WTC11 (cell line): ENCODE measurements at regions not wholly inside any gene's neighbourhood (a gene's known extent, or its start where the extent isn't known, plus 50 kb on each side); places are given as distances from the start of the nearest gene placed in this dataset.

Source experiments
- ATAC-seq: fragments of 200-7000 bp; cut with Tn5 transposase; 2 replicates; pipeline ENCODE4 v1.10.0; 2021; ENCODE audit warnings: mild to moderate bottlenecking, moderate library complexity
- CTCF ChIA-PET: fragments of 300-600 bp; sonication (Branson Sonifier 250); formaldehyde crosslinking; loops from one replicate; lab custom pipeline; 2021; ENCODE audit warnings: antibody characterized with exemption; lab: Charles Lee
- POLR2A ChIA-PET: fragments of 350-600 bp; sonication (Branson Sonifier 250); formaldehyde crosslinking; loops from one replicate; lab custom pipeline; 2021; ENCODE audit warnings: antibody characterized with exemption; lab: Charles Lee
- DNase-seq: peaks from one replicate; pipeline ENCODE4 v3.0.0; 2021; ENCODE audit warnings: low spot score
- H3K27ac Mint-ChIP-seq: 2 replicates; pipeline ENCODE4 v1.8.0; 2021; ENCODE audit warnings: mixed read lengths
- H3K27me3 Mint-ChIP-seq: 2 replicates; pipeline ENCODE4 v1.8.0; 2021; ENCODE audit warnings: low read depth, mild to moderate bottlenecking, moderate library complexity, mixed read lengths
- H3K36me3 Mint-ChIP-seq: 2 replicates; pipeline ENCODE4 v1.8.0; 2021; ENCODE audit warnings: mixed read lengths
- H3K4me1 Mint-ChIP-seq: 2 replicates; pipeline ENCODE4 v1.8.0; 2022; ENCODE audit warnings: mixed read lengths
- H3K4me3 Mint-ChIP-seq: 2 replicates; pipeline ENCODE4 v1.8.0; 2021; ENCODE audit warnings: mild to moderate bottlenecking, moderate library complexity, mixed read lengths
- H3K9me3 Mint-ChIP-seq: 2 replicates; pipeline ENCODE4 v1.8.0; 2021; ENCODE audit warnings: mixed read lengths
- E2F1 ChIP-seq: sonication (generic); formaldehyde crosslinking; IDR thresholded peaks from 2 replicates; pipeline ENCODE4 v1.8.0; 2022; ENCODE audit warnings: mild to moderate bottlenecking, missing genetic modification reagents
- E2F5 ChIP-seq: sonication (generic); formaldehyde crosslinking; IDR thresholded peaks from 2 replicates; pipeline ENCODE4 v1.8.1; 2022; ENCODE audit warnings: mild to moderate bottlenecking, moderate library complexity, missing genetic modification reagents
- ELF4 ChIP-seq: sonication (generic); formaldehyde crosslinking; IDR thresholded peaks from 2 replicates; pipeline ENCODE4 v1.8.1; 2022; ENCODE audit warnings: low read depth, mild to moderate bottlenecking, moderate library complexity, missing genetic modification reagents
- ESRRA ChIP-seq: sonication (generic); formaldehyde crosslinking; IDR thresholded peaks from 2 replicates; pipeline ENCODE4 v1.8.1; 2022; ENCODE audit warnings: mild to moderate bottlenecking, missing genetic modification reagents, borderline replicate concordance
- FOXP4 ChIP-seq: sonication (generic); formaldehyde crosslinking; IDR thresholded peaks from 2 replicates; pipeline ENCODE4 v1.8.0; 2022; ENCODE audit warnings: mild to moderate bottlenecking, missing genetic modification reagents
- IRF1 ChIP-seq: sonication (generic); formaldehyde crosslinking; IDR thresholded peaks from 2 replicates; pipeline ENCODE4 v1.8.0; 2023; ENCODE audit warnings: missing genetic modification reagents
- JUN ChIP-seq: sonication (generic); formaldehyde crosslinking; IDR thresholded peaks from 2 replicates; pipeline ENCODE4 v1.8.0; 2023; ENCODE audit warnings: mild to moderate bottlenecking, missing genetic modification reagents
- MLX ChIP-seq: sonication (generic); formaldehyde crosslinking; IDR thresholded peaks from 2 replicates; pipeline ENCODE4 v1.8.1; 2023; ENCODE audit warnings: mild to moderate bottlenecking, missing genetic modification reagents, moderate library complexity
- NR3C1 ChIP-seq: sonication (generic); formaldehyde crosslinking; conservative IDR thresholded peaks from 2 replicates; pipeline ENCODE4 v1.8.1; 2023; ENCODE audit warnings: low read depth, mild to moderate bottlenecking, missing genetic modification reagents
- RORB ChIP-seq: fragments of 250-450 bp; sonication (Bioruptor Pico); IDR thresholded peaks from 2 replicates; pipeline ENCODE4 v1.9.0; 2021; ENCODE audit warnings: mild to moderate bottlenecking
- SMAD3 ChIP-seq: sonication (generic); formaldehyde crosslinking; IDR thresholded peaks from 2 replicates; pipeline ENCODE4 v1.8.0; 2022; ENCODE audit warnings: missing genetic modification reagents, mild to moderate bottlenecking, borderline replicate concordance
- SP1 ChIP-seq: sonication (generic); formaldehyde crosslinking; conservative IDR thresholded peaks from 2 replicates; pipeline ENCODE4 v1.8.1; 2022; ENCODE audit warnings: missing genetic modification reagents
- ZNF121 ChIP-seq: sonication (generic); formaldehyde crosslinking; IDR thresholded peaks from 2 replicates; pipeline ENCODE4 v1.8.0; 2023; ENCODE audit warnings: missing genetic modification reagents
- ZNF396 ChIP-seq: fragments of 250-450 bp; sonication (Bioruptor Pico); IDR thresholded peaks from 2 replicates; pipeline ENCODE4 v1.8.0; 2021; ENCODE audit warnings: mild to moderate bottlenecking, moderate library complexity, borderline replicate concordance
- ZNF416 ChIP-seq: fragments of 250-450 bp; sonication (Bioruptor Pico); IDR thresholded peaks from 2 replicates; pipeline ENCODE4 v1.9.0; 2021; ENCODE audit warnings: mild to moderate bottlenecking, inconsistent platforms
- ZNF423 ChIP-seq: fragments of 250-450 bp; sonication (Bioruptor Pico); IDR thresholded peaks from 2 replicates; pipeline ENCODE4 v2.1.2; 2022; ENCODE audit warnings: mild to moderate bottlenecking, moderate library complexity
- TF ChIP-seq, protein P1 (sequence below): sonication (generic); formaldehyde crosslinking; IDR thresholded peaks from 2 replicates; pipeline ENCODE4 v1.8.0; 2022; ENCODE audit warnings: missing genetic modification reagents
- TF ChIP-seq, protein P2 (sequence below): fragments of 250-450 bp; sonication (Bioruptor Pico); IDR thresholded peaks from 2 replicates; pipeline ENCODE4 v1.9.0; 2021; ENCODE audit warnings: mild to moderate bottlenecking
- TF ChIP-seq, protein P3 (sequence below): sonication (generic); formaldehyde crosslinking; IDR thresholded peaks from 2 replicates; pipeline ENCODE4 v1.8.0; 2023; ENCODE audit warnings: mild to moderate bottlenecking, missing genetic modification reagents
- TF ChIP-seq, protein P4 (sequence below): sonication (generic); formaldehyde crosslinking; IDR thresholded peaks from 2 replicates; pipeline ENCODE4 v1.8.0; 2022; ENCODE audit warnings: mild to moderate bottlenecking, missing genetic modification reagents

DNA sequence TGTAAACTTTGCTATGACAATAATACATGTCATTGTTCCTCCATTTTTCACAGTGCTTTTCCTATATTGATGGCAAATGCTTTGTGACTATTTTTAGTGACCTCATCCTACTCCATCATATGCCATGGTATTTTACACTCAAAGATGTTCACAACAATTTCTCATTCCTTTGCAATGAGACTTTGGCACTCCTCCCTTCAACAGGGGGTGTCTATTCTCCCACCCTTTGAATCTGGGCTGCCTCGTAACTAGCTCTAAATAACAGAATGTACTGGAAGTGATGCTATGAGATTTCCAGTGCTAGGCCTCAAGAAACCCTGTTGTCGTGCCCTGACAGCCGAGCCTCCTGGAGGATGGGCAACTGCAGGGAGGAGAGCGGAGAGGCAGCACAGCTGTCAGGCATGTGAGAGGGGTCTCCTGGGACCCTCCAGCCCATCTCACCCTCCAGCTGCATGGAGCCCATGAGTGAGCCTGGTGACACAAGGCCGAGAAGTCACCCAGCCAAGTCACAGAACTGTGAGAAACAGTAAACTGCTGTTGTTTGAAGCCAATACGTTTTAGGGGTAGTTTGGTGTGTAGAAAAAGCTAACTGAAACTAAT lies 103.1 kb upstream of the APCDD1 start (continued):
- TF ChIP-seq SP1 (CRISPR knock-in tag): no peak

- Mint-ChIP-seq H3K36me3 (peaks cover 9% of the 10 kb centered on the region), H3K9me3 (peaks cover 19% of the 10 kb centered on the region), H3K4me1 (peaks cover 6% of the 10 kb centered on the region; the same call in 1 of the 2 replicates), H3K4me3 (no peak overlapping the region), H3K27ac (no peak overlapping the region), H3K27me3 (no peaks in the 10 kb centered on the region; the same call in 1 of the 2 replicates)
- ATAC-seq (no peak), DNase-seq (no peak)
- CTCF ChIA-PET: no interaction called here
- POLR2A ChIA-PET: no interaction called here
- no peak for TF ChIP-seq JUN (CRISPR knock-in tag)
- no peak for TF ChIP-seq E2F5 (CRISPR knock-in tag)
- no peak for TF ChIP-seq ELF4
- no peak for TF ChIP-seq SMAD3 (CRISPR knock-in tag)
- TF ChIP-seq, protein P1, sequence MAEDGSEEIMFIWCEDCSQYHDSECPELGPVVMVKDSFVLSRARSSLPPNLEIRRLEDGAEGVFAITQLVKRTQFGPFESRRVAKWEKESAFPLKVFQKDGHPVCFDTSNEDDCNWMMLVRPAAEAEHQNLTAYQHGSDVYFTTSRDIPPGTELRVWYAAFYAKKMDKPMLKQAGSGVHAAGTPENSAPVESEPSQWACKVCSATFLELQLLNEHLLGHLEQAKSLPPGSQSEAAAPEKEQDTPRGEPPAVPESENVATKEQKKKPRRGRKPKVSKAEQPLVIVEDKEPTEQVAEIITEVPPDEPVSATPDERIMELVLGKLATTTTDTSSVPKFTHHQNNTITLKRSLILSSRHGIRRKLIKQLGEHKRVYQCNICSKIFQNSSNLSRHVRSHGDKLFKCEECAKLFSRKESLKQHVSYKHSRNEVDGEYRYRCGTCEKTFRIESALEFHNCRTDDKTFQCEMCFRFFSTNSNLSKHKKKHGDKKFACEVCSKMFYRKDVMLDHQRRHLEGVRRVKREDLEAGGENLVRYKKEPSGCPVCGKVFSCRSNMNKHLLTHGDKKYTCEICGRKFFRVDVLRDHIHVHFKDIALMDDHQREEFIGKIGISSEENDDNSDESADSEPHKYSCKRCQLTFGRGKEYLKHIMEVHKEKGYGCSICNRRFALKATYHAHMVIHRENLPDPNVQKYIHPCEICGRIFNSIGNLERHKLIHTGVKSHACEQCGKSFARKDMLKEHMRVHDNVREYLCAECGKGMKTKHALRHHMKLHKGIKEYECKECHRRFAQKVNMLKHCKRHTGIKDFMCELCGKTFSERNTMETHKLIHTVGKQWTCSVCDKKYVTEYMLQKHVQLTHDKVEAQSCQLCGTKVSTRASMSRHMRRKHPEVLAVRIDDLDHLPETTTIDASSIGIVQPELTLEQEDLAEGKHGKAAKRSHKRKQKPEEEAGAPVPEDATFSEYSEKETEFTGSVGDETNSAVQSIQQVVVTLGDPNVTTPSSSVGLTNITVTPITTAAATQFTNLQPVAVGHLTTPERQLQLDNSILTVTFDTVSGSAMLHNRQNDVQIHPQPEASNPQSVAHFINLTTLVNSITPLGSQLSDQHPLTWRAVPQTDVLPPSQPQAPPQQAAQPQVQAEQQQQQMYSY (CRISPR knock-in tag): no peak
- TF ChIP-seq, protein P2, sequence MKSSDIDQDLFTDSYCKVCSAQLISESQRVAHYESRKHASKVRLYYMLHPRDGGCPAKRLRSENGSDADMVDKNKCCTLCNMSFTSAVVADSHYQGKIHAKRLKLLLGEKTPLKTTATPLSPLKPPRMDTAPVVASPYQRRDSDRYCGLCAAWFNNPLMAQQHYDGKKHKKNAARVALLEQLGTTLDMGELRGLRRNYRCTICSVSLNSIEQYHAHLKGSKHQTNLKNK (CRISPR knock-in tag): no peak
- TF ChIP-seq E2F1: no peak
- TF ChIP-seq IRF1 (CRISPR knock-in tag): no peak
- no peak for TF ChIP-seq ZNF423
- TF ChIP-seq MLX: no peak
- TF ChIP-seq ZNF416 (CRISPR knock-in tag): no peak
- TF ChIP-seq FOXP4 (CRISPR knock-in tag): no peak
- no peak for TF ChIP-seq RORB (CRISPR knock-in tag)
- TF ChIP-seq, protein P3, sequence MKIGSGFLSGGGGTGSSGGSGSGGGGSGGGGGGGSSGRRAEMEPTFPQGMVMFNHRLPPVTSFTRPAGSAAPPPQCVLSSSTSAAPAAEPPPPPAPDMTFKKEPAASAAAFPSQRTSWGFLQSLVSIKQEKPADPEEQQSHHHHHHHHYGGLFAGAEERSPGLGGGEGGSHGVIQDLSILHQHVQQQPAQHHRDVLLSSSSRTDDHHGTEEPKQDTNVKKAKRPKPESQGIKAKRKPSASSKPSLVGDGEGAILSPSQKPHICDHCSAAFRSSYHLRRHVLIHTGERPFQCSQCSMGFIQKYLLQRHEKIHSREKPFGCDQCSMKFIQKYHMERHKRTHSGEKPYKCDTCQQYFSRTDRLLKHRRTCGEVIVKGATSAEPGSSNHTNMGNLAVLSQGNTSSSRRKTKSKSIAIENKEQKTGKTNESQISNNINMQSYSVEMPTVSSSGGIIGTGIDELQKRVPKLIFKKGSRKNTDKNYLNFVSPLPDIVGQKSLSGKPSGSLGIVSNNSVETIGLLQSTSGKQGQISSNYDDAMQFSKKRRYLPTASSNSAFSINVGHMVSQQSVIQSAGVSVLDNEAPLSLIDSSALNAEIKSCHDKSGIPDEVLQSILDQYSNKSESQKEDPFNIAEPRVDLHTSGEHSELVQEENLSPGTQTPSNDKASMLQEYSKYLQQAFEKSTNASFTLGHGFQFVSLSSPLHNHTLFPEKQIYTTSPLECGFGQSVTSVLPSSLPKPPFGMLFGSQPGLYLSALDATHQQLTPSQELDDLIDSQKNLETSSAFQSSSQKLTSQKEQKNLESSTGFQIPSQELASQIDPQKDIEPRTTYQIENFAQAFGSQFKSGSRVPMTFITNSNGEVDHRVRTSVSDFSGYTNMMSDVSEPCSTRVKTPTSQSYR: no peak
- TF ChIP-seq ZNF396 (CRISPR knock-in tag): no peak
- TF ChIP-seq ZNF121 (CRISPR knock-in tag): no peak
- TF ChIP-seq, protein P4, sequence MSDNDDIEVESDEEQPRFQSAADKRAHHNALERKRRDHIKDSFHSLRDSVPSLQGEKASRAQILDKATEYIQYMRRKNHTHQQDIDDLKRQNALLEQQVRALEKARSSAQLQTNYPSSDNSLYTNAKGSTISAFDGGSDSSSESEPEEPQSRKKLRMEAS (CRISPR knock-in tag): no peak
- TF ChIP-seq NR3C1 (CRISPR knock-in tag): no peak
- TF ChIP-seq ESRRA (CRISPR knock-in tag): no peak
- TF ChIP-seq, all 79 proteins: peak for 0
Measured at GRCh38 chr18:10351858-10352257, 102.6 kb upstream of the APCDD1 start.
